GM18861 (cell line): ENCODE measurements at regions not wholly inside any gene's neighbourhood (a gene's known extent, or its start where the extent isn't known, plus 50 kb on each side); places are given as distances from the start of the nearest gene placed in this dataset.

Experiments
- ATAC-seq: cut with Tn5 transposase; IDR thresholded peaks from one replicate; pipeline ENCODE4 v1.9.1; 2021; ENCODE audit not compliant: unreplicated experiment

DNA sequence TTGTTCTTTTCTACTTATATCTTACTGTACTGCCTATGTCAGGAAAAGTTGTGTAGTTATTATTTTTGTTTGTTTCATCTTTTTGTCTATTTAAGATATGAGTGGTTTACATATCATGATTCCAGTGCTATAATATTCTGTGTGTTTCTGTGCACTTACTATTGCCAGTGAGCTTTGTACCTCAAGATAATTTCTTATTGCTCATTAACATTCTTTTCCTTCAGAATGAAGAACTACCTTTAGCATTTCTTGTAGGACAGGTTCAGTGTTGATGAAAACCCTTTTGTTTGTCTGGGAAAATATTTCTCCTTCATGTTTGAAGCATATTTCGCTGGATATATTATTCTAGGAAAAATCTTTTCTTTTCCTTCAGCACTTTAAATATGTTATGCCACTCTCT is 452.7 kb upstream of the FAT3 start:
- no peak for ATAC-seq

GRCh38 chr11:91768783-91769182 is 455.8 kb upstream of the FAT3 start:
- no peak for ATAC-seq

DNA sequence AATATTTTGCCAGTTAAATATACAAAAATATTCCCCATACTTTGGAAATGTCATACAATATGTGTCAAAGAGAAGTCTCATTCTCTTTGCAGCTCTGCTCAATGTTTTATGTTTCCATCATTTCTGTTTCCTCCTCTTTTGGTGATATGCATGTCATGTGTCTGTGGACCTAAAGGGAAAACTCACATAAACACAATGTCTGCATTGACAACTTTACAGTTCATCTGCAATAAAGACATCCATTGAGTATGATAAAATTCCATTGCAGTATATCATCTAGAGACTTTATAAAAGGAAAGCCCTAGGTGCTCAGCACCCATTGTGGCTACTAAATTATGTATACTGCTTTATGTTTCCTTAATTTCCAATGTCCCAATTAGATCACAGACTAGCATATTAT is 461.3 kb upstream of the FAT3 start:
- ATAC-seq = no peak

DNA sequence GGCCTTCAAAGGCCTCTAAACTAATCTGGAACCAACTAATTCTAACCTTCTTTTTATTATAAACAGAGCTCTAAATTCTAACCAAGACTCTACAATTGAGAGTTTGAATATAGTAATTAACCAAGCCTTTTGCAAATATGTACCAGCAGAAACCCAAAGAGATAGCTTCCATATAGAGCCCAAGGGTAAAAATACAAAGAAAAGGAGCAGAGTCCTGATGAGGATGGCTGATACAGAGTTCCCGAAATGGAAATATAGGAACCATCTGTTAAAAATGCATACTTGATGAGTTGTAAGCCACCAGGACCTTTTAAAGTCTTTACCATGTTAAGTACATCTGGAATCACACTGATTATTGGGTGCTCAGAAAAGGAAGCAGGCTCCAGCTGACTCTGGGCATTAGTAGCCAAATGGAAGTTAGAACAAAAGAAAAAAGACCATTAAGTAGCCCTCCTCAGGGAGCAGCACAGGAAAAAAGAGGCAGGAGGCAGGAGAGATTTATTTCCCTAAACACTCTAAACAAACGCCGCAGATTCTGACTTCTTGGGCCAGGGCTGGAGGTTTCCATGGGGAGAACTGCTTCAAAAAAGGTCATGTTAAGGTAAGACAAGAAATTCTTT is 463.1 kb upstream of the FAT3 start:
- ATAC-seq = no peak

DNA sequence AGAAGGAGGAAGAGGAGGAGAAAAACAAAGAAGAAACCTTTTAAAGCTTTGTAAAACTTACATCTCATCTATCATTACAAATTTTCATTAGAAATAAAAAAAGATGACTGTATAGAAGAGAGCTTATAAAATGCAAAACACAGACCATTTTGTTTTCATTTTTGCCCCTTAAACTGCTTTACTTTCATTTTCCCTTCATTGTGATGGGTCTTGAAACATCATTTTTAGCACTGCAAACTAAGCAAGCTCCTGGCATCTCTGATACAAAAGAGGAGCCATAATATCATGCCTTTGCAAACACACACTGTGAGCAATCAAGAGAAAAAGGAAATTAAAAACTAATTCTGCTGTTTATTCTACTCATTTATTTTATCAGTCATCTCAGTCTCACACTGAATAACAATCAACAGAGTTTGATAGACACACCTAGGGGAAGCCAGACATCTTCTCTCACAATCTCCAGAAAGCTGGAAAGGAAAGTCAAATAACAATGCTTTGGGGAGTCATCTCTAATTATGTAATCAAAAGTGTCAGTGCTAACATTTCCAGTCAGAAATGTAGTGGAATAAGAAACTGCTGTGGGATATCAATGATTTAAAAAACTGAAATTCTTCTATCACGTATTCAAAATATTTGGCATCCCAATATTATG is 467.7 kb upstream of the FAT3 start:
- no peak for ATAC-seq

DNA sequence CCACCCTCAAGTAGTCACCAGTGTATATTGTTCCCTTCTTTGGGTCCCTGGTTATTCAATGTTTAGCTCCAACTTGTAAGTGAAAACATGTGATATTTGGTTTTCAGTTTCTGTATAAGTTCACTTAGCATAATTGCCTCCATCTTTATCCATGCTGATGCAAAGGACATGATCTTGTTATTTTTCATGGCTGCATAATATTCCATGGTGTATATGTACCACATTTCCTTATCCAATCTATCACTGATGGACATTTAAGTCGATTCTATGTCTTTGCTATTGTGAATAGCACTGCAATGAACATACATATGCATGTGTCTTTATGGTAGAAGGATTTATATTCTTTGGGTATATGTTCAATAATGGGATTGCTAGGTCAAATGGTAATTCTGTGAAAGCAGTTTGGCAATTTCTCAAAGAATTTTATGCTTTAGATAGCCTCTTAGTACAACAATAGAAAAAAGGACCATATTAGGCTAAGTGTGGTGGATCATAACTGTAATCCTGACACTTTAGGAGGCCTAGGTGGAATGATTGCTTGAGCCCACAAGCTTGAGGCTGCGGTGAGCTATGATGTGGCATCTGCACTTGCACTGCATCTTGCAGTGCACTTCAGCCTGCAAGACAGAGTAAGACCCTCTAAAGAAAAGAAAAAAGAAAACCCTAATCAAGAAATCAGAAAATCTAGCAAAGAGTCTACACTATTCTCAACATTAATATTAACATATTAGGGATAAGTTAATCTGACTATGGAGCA is 468.5 kb upstream of the FAT3 start:
- ATAC-seq = no peak

- ATAC-seq = no peak
Observed at GRCh38 chr11:91755526-91755925, 469.1 kb upstream of the FAT3 start.

DNA sequence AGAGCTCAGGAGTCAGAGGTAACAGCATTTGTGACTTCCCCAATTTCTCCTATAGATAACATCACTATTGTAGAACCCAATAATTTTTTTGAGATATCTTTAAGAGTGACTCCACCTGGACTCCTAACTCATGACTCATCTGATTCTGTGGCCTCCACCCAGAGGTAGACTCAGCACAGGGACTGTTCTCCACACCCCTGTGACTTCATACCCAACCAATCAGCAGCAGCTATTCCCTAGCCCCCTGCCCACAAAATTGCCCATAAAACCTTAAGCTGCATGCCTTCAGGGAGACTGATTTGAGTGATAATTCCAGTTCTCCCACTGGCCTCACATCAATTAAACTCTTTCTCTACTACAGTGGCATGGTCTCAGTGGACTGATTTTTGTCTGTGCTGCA is 475.4 kb upstream of the FAT3 start:
- ATAC-seq = no peak

DNA sequence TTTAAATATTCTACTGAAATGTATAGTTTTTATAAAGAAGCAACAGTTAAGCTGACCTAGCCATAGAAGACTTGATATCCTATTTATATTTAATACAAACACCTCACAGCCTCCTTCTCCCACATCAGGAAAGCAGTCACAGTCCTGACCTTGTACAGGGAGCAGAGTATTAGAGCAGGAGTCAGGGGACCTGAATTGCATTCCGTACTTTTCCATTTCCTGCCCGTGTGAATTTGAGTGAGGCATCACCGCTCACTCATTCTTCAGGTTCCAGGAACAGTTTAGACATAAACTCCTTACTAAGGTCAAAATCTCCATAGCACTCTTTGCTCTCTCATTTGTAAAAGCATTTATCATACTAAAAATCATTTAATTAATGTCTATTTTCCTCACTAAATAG is 482.5 kb upstream of the FAT3 start:
- ATAC-seq = no peak

DNA sequence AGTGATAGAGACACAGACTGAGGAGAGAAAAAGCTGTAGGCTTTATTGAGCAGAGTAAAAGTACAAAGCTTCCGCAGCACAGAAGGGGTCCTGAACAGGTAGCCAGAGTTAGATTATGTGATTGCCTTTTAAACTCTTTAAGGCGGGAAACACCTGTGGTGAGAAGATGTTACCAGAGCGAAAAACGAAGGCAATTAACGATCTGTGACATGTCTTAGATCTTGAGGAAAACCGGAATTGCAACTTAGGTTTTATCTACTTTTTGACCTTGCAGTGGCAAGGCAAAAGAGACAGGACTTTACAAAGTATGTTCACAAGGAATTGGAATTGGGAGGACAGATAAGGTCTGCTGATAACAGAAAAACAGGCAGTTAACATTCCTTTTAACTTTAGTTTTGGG is 493.6 kb upstream of the FAT3 start:
- no peak for ATAC-seq

GRCh38 chr11:91730620-91731019 is 494.0 kb upstream of the FAT3 start:
- no peak for ATAC-seq

- no peak for ATAC-seq
Observed at GRCh38 chr11:91730057-91730456, 494.6 kb upstream of the FAT3 start.

- ATAC-seq = no peak
Observed at GRCh38 chr11:91717169-91717568, 507.4 kb upstream of the FAT3 start.

DNA sequence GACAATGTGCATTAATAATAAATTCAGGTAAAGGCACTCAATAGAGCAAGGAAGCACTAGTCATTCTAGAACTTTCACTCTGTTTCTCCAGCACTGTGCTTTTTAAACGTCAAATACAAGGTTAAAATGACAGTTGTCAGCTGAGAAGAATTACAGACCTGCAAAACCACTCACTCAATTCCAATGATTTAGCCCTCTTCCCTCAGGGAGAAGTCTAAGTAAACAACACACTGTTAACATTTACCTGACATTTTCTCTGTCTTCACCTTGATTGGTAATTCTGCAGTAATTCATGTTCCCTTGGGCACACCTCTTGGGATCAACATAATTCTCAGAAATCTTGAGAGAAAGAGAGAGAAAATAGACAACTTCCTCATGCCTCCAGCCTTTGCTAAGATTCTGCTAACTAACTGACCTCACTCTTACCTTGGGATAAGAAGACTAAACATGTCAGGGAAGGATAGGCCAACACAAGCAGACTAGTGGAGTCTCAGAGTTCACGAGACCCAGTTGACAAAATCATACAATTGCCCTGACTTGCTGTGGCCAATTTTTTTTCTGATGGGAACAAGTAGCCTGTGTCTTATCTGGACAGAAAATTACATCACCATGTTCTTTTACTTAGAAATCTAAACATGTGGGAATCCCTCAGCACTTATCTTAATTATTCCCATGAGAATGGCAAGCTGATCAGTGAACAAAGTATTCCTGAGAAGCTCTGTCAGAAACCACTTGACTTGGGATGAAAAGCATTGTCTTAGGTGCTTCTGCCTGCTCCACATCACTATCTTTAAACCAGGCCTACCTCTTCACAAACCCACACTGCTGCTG is 516.8 kb upstream of the FAT3 start:
- no peak for ATAC-seq

DNA sequence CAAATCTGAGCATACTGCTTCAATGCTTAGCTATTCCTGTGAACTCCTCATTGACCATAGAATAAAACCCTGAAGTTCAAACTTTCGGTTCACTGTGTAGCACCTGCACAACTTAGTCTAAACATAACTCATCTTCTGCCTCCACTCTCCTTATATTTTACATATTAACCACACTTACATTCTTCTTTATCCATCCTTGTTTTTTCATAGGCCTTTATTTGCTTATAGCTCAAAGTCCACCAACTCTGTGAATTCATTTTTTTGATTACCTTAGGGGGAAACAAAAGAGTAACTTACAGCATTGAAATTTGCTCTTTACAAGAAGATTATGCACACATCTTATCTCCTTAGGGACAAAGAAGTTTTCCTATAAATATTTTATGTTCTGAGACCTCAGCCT is 521.6 kb upstream of the FAT3 start:
- no peak for ATAC-seq

DNA sequence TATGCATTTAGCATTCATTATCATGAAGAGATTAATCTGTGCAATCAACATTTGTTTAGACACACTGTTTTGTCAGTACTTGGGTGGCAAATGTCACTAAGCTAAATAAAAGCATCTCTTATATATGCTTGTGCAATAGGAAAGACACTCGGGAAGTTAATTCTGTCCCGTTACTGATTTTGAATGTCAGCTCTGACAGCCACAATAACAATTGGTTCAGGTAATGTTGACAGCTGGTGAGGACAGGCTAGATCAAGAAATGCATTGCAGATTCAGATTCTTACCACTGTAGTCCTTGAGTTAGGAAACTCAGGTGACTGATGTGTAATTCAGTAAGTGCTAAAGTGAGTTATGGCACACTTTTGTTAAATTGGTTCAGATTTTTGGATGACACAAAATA is 523.8 kb upstream of the FAT3 start:
- ATAC-seq = no peak

GRCh38 chr11:91698845-91699244 is 525.8 kb upstream of the FAT3 start:
- no peak for ATAC-seq

DNA sequence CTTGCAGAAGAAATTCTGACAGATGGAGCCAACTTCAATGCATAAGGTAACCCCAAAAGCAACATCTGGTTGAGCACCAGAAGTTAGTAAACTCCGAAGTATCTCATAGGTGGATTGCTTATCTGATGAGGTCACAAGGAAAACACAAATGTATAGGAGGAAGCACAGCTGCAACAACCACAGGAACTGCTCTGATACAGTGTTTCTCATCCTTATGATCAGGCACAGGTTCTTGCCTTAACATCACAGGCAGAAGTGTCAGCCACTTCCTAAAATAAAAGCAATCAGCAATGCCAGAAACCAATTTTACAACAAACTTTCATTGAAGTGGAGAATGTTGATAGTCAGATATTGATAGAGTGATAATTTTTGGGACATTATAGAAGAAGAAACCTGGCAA is 530.3 kb upstream of the FAT3 start:
- no peak for ATAC-seq

- ATAC-seq = no peak
Observed at GRCh38 chr11:91691872-91692271, 532.7 kb upstream of the FAT3 start.

GRCh38 chr11:91688672-91689071 is 535.9 kb upstream of the FAT3 start:
- ATAC-seq = no peak

- ATAC-seq = no peak
Observed at GRCh38 chr11:91686700-91687099, 537.9 kb upstream of the FAT3 start.

GRCh38 chr11:91686281-91686680 is 538.3 kb upstream of the FAT3 start:
- no peak for ATAC-seq
